ENCODE measurements at regions not wholly inside any gene's neighbourhood (a gene's known extent, or its start where the extent isn't known, plus 50 kb on each side); places are given as distances from the start of the nearest gene placed in this dataset.

DNA sequence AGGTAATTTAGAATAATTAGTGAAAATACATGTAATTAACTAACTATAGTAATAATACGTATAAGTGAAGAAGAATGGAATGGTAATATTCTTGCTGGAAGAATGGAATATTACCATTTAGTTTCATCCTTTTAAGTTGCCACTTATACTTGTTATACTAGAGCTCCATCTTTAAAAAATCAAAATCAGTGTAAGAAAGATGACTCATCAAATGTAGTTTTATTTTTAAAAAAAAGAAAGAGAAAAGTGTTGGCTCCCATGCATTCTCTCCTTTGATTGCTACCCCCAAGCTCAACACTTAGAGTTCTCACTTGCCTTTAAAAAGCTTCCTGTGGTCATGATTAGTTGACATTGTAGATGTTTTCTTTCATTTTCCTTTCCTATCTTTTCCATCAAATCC is 82.4 kb upstream of the KIF2B start:
- TF ChIP-seq, protein P1, sequence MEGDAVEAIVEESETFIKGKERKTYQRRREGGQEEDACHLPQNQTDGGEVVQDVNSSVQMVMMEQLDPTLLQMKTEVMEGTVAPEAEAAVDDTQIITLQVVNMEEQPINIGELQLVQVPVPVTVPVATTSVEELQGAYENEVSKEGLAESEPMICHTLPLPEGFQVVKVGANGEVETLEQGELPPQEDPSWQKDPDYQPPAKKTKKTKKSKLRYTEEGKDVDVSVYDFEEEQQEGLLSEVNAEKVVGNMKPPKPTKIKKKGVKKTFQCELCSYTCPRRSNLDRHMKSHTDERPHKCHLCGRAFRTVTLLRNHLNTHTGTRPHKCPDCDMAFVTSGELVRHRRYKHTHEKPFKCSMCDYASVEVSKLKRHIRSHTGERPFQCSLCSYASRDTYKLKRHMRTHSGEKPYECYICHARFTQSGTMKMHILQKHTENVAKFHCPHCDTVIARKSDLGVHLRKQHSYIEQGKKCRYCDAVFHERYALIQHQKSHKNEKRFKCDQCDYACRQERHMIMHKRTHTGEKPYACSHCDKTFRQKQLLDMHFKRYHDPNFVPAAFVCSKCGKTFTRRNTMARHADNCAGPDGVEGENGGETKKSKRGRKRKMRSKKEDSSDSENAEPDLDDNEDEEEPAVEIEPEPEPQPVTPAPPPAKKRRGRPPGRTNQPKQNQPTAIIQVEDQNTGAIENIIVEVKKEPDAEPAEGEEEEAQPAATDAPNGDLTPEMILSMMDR (tag by site-specific recombination; IDR thresholded peaks at IDR 0.05): no peak
- no peak for TF ChIP-seq ZBTB8A (tag by site-specific recombination; IDR thresholded peaks at IDR 0.05)
- TF ChIP-seq, protein P2, sequence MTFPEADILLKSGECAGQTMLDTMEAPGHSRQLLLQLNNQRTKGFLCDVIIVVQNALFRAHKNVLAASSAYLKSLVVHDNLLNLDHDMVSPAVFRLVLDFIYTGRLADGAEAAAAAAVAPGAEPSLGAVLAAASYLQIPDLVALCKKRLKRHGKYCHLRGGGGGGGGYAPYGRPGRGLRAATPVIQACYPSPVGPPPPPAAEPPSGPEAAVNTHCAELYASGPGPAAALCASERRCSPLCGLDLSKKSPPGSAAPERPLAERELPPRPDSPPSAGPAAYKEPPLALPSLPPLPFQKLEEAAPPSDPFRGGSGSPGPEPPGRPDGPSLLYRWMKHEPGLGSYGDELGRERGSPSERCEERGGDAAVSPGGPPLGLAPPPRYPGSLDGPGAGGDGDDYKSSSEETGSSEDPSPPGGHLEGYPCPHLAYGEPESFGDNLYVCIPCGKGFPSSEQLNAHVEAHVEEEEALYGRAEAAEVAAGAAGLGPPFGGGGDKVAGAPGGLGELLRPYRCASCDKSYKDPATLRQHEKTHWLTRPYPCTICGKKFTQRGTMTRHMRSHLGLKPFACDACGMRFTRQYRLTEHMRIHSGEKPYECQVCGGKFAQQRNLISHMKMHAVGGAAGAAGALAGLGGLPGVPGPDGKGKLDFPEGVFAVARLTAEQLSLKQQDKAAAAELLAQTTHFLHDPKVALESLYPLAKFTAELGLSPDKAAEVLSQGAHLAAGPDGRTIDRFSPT (tag by site-specific recombination; IDR thresholded peaks at IDR 0.05): no peak
- no peak for TF ChIP-seq HOXC10 (CRISPR knock-in tag; IDR thresholded peaks at IDR 0.05)
- TF ChIP-seq ZNF792 (tag by site-specific recombination; IDR thresholded peaks at IDR 0.05): no peak
